K562 (cell line): ENCODE measurements at regions not wholly inside any gene's neighbourhood (a gene's known extent, or its start where the extent isn't known, plus 50 kb on each side); places are given as distances from the start of the nearest gene placed in this dataset.

ENCODE experiments used
- ATAC-seq: fragments of 200-7000 bp; cut with Tn5 transposase; 3 replicates; pipeline ENCODE4 v1.9.1; 2020; ENCODE audit warnings: moderate library complexity
- BruUV-seq: library from RNA; stranded (reverse); fragments of 400-500 nt; replicated peaks from 2 replicates; lab custom pipeline; 2021; lab: Mats Ljungman, UMichigan
- CTCF ChIA-PET: fragments of 300-600 bp; formaldehyde crosslinking; extraction: SDS; loops from one replicate; lab custom pipeline; 2021; ENCODE audit warnings: low intra/inter-chr PET ratio; lab: Yijun Ruan, JAX
- POLR2A ChIA-PET: fragments of 300-600, 350-650 bp; sonication (Branson Sonifier 250); formaldehyde crosslinking; extraction: SDS; loops from one replicate; lab custom pipeline; 2021; ENCODE audit warnings: antibody characterized with exemption, inconsistent platforms; lab: Yijun Ruan, JAX
- DNase-seq, 4 experiments: peaks; one replicate each; pipeline versions ENCODE4 v3.0.0 to v3.0.0-alpha.2; 2011 to 2018; ENCODE audit warnings: low spot score in 3 of 4, mixed read lengths in 3 of 4; ENCODE audit errors: extremely low read depth in 1 of 4
- FAIRE-seq: peaks from 2 replicates; lab custom pipeline; 2011; peaks lifted over from hg19 to GRCh38; lab: Jason Lieb, UNC
- H2AFZ ChIP-seq: 2 replicates; pipeline ENCODE4 v1.6.0; 2011; ENCODE audit warnings: low read depth, low read length, control low read depth, inconsistent platforms
- H3K27ac ChIP-seq: fragments of 200-600 bp; 3 replicates; pipeline ENCODE4 v1.8.0; 2011; ENCODE audit warnings: low read depth, mild to moderate bottlenecking, control low read depth, inconsistent platforms, low read length, moderate library complexity, mixed read lengths; ENCODE audit errors: extremely low read depth
- H3K27me3 ChIP-seq, 2 experiments: fragments of 300-600 bp in 1 of 2; 2 replicates in 1 of 2; 3 replicates in 1 of 2; pipeline versions ENCODE4 v1.6.0 to v1.8.0; 2011; ENCODE audit warnings: inconsistent platforms in 2 of 2, low read length in 2 of 2, mild to moderate bottlenecking in 1 of 2, mixed read lengths in 1 of 2, moderate library complexity in 1 of 2; ENCODE audit not compliant: control insufficient read depth in 2 of 2, insufficient read depth in 2 of 2
- H3K36me3 ChIP-seq: fragments of 300-600 bp; 3 replicates; pipeline ENCODE4 v1.8.0; 2011; ENCODE audit warnings: mild to moderate bottlenecking, low read length, inconsistent platforms; ENCODE audit not compliant: control insufficient read depth, insufficient read depth
- H3K4me1 ChIP-seq, 2 experiments: fragments of 200-600 bp in 1 of 2; replicated peaks in 1 of 2; 2 replicates in 1 of 2; 3 replicates in 1 of 2; pipeline versions ENCODE4 v1.5.1 to v1.8.0; 2011; ENCODE audit warnings: inconsistent platforms in 2 of 2, low read length in 2 of 2, mild to moderate bottlenecking in 1 of 2, mixed read lengths in 1 of 2, moderate library complexity in 1 of 2; ENCODE audit not compliant: control insufficient read depth in 2 of 2, insufficient read depth in 2 of 2
- H3K4me2 ChIP-seq: 2 replicates; pipeline ENCODE4 v1.6.1; 2011; ENCODE audit warnings: low read length, control low read depth, inconsistent platforms, mixed read lengths; ENCODE audit not compliant: insufficient read depth
- H3K4me3 ChIP-seq: fragments of 200-600 bp; sonication (generic), shearing (Covaris generic); 2 replicates; pipeline ENCODE4 v1.5.1; 2016; ENCODE audit warnings: control low read depth, inconsistent platforms
- H3K79me2 ChIP-seq: fragments of 200-600 bp; 3 replicates; pipeline ENCODE4 v1.8.0; 2011; ENCODE audit warnings: low read length, inconsistent platforms; ENCODE audit not compliant: control insufficient read depth, insufficient read depth
- H3K9ac ChIP-seq, 2 experiments: 2 replicates each; pipeline versions ENCODE4 v1.6.0 to v1.6.1; 2011; ENCODE audit warnings: low read depth in 2 of 2, low read length in 2 of 2, control low read depth in 1 of 2, inconsistent platforms in 1 of 2, mild to moderate bottlenecking in 1 of 2, mixed read lengths in 1 of 2; ENCODE audit not compliant: insufficient read depth in 1 of 2
- H3K9me1 ChIP-seq: one replicate; pipeline ENCODE4 v1.6.0; 2011; ENCODE audit warnings: inconsistent platforms, mild to moderate bottlenecking, low read length, moderate library complexity; ENCODE audit not compliant: control insufficient read depth, insufficient read depth
- H3K9me3 ChIP-seq: replicated peaks from 2 replicates; pipeline ENCODE4 v1.5.1; 2011; ENCODE audit warnings: low read depth, low read length, inconsistent platforms; ENCODE audit not compliant: control insufficient read depth, insufficient read depth
- H4K20me1 ChIP-seq: replicated peaks from 2 replicates; pipeline ENCODE4 v1.6.1; 2011; ENCODE audit warnings: low read length, inconsistent platforms, mixed read lengths; ENCODE audit not compliant: control insufficient read depth, insufficient read depth
- ARID4B ChIP-seq: sonication (generic); formaldehyde crosslinking; IDR thresholded peaks from 2 replicates; pipeline ENCODE4 v1.8.0; 2022; ENCODE audit warnings: mild to moderate bottlenecking, missing genetic modification reagents
- EZH2 ChIP-seq: IDR thresholded peaks from 2 replicates; pipeline ENCODE4 v1.6.1; 2012; ENCODE audit warnings: low read depth, mild to moderate bottlenecking, inconsistent platforms, low read length, borderline replicate concordance
- FIP1L1 ChIP-seq: fragments of 200-400 bp; formaldehyde crosslinking; IDR thresholded peaks from 2 replicates; pipeline ENCODE4 v1.6.1; 2018; ENCODE audit warnings: mild to moderate bottlenecking, low read depth, low read length; ENCODE audit not compliant: poor library complexity, severe bottlenecking
- HMG20A ChIP-seq: fragments of 450-650 bp; formaldehyde crosslinking; conservative IDR thresholded peaks from 2 replicates; pipeline ENCODE4 v1.4.0; 2020; ENCODE audit warnings: mild to moderate bottlenecking, mixed read lengths
- JUNB ChIP-seq: fragments of 450-650 bp; formaldehyde crosslinking; conservative IDR thresholded peaks from 2 replicates; pipeline ENCODE4 v1.4.0; 2020; ENCODE audit warnings: mild to moderate bottlenecking
- RFX5 ChIP-seq: IDR thresholded peaks from 2 replicates; pipeline ENCODE4 v1.6.1; 2011; ENCODE audit warnings: low read depth, mild to moderate bottlenecking, improper control_type of control experiment, low read length
- ZNF12 ChIP-seq: sonication (generic); formaldehyde crosslinking; IDR thresholded peaks from 2 replicates; pipeline ENCODE4 v1.4.0; 2020; ENCODE audit warnings: mild to moderate bottlenecking, missing genetic modification reagents
- WGBS: fragments of 100-300 bp; shearing (Covaris generic); methylation state at CpG from one replicate; pipeline ENCODE4 v1.1.6; 2016; ENCODE audit warnings: low coverage, mixed read lengths; ENCODE audit not compliant: insufficient coverage; ENCODE audit errors: missing lambda C conversion rate; 5-methylcytosine and 5-hydroxymethylcytosine counted together
- in situ Hi-C: fragments of 300-500 bp; cut with MboI; formaldehyde crosslinking; loops from 4 replicates; pipeline ENCODE4 v1.15.0; 2018; ENCODE audit warnings: inconsistent platforms, mixed read lengths
- intact Hi-C: fragments of 100-400 bp; cut with micrococcal nuclease; formaldehyde crosslinking; loops from 2 replicates; pipeline ENCODE4 v1.14.2; 2022

- TF ChIP-seq RFX5 (no peak), HMG20A (no peak), JUNB (CRISPR knock-in tag) (no peak), ZNF12 (CRISPR knock-in tag) (no peak), EZH2 (no peak), ARID4B (CRISPR knock-in tag) (no peak), FIP1L1 (no peak)
- H3K4me2 ChIP-seq, result no peak overlapping the region
- ATAC-seq (no peak), FAIRE-seq (no peak), DNase-seq (no peak)
- intact Hi-C loops, result no loop called here
- no peaks in the 10 kb centered on the region for H3K79me2 ChIP-seq
- peaks cover 6% of the 10 kb centered on the region; the same call in 1 of the 2 replicates for H4K20me1 ChIP-seq
- no peaks in the 10 kb centered on the region for H3K27me3 ChIP-seq
- WGBS, result 95% methylated on average over 8 of the region's 15 CpGs
- peaks cover 0 to 12% of the 10 kb centered on the region in 2 experiments; a peak in 1 of 5 replicates for H3K4me1 ChIP-seq
- H3K9me3 ChIP-seq, result no peaks in the 10 kb centered on the region
- no TSS peak for BruUV-seq
- H3K4me3 ChIP-seq, result no peak overlapping the region
- H2AFZ ChIP-seq, result no peak overlapping the region
- POLR2A ChIA-PET, result no interaction called here
- in situ Hi-C loops, result no loop called here
- no peaks in the 10 kb centered on the region for H3K9me1 ChIP-seq
- CTCF ChIA-PET, result no interaction called here
- H3K9ac ChIP-seq, result no peak overlapping the region
- peaks cover 6% of the 10 kb centered on the region; the same call in 2 of the 3 replicates for H3K36me3 ChIP-seq
- no peak overlapping the region for H3K27ac ChIP-seq
Measured at GRCh38 chr22:49458708-49459099, 369.0 kb downstream of the BRD1 start.
